IPS-15b (cell line): ENCODE measurements at regions not wholly inside any gene's neighbourhood (a gene's known extent, or its start where the extent isn't known, plus 50 kb on each side); places are given as distances from the start of the nearest gene placed in this dataset.
A peak's percentile ranks its signal among the peaks of the same experiment; 100 is the strongest.
"Not testable (repeated sequence)": the region's sequence is repeated elsewhere in the genome, so short reads cannot be mapped to it uniquely, and the experiment has no call there.

ENCODE experiments used
- H3K27me3 ChIP-seq: one replicate; pipeline ENCODE4 v1.6.1; 2013; ENCODE audit warnings: low read length; ENCODE audit not compliant: control insufficient read depth, insufficient read depth
- H3K36me3 ChIP-seq: one replicate; pipeline ENCODE4 v1.6.1; 2013; ENCODE audit warnings: low read length; ENCODE audit not compliant: control insufficient read depth, insufficient read depth
- H3K4me1 ChIP-seq: one replicate; pipeline ENCODE4 v1.6.1; 2013; ENCODE audit warnings: mild to moderate bottlenecking, low read length; ENCODE audit not compliant: control insufficient read depth, insufficient read depth
- H3K4me3 ChIP-seq: one replicate; pipeline ENCODE4 v1.5.1; 2013; ENCODE audit warnings: low read depth, low read length
- H3K9ac ChIP-seq: one replicate; pipeline ENCODE4 v1.6.1; 2013; ENCODE audit warnings: low read depth, mild to moderate bottlenecking, low read length
- H3K9me3 ChIP-seq: one replicate; pipeline ENCODE4 v1.6.1; 2013; ENCODE audit warnings: mild to moderate bottlenecking, low read length; ENCODE audit not compliant: control insufficient read depth, insufficient read depth

DNA sequence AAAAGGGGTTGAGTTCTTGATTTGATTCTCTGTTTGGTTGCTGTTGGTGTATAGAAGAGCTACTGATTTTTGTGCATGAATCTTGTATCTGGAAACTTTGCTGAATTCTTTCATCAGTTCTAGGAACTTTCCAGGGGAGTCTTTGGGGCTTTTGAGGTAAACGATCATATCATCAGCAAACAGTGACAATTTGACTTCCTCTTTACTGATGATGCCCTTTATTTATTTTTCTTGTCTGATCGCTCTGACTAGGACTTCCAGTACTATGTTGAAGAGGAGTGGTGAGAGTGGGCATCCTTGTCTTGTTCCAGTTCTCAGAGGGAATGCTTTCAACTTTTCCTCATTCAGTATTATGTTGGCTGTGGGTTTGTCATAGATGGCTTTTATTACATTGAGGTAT, 304.0 kb downstream of the MTERF1 start:
- not testable (repeated sequence) for H3K27me3 ChIP-seq, H3K36me3 ChIP-seq, H3K4me3 ChIP-seq, H3K9me3 ChIP-seq, H3K4me1 ChIP-seq, H3K9ac ChIP-seq

DNA sequence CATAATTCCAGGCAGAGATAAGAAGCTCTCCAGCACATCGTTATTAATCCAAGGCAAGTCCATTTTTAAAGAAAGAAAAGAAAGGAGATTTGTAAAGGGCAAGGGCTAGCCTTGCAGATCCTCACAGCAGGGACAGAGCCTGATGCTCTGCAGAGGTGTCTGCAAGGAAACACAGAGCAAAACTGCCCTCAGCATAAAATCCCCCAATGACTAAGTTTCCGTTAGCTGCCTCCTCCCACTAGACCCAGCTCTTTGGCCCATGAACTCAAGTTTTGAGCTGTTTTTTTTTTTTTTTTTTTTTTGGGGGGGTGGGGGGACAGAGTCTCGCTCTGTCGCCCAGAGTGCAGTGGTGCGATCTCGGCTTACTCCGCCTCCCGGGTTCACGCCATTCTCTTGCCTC, 300.7 kb downstream of the MTERF1 start:
- no peaks in the 10 kb centered on the region for H3K27me3 ChIP-seq
- H3K4me3 ChIP-seq: no peak overlapping the region
- no peaks in the 10 kb centered on the region for H3K36me3 ChIP-seq
- H3K9me3 ChIP-seq: no peaks in the 10 kb centered on the region
- no peak overlapping the region for H3K9ac ChIP-seq
- no peaks in the 10 kb centered on the region for H3K4me1 ChIP-seq

DNA sequence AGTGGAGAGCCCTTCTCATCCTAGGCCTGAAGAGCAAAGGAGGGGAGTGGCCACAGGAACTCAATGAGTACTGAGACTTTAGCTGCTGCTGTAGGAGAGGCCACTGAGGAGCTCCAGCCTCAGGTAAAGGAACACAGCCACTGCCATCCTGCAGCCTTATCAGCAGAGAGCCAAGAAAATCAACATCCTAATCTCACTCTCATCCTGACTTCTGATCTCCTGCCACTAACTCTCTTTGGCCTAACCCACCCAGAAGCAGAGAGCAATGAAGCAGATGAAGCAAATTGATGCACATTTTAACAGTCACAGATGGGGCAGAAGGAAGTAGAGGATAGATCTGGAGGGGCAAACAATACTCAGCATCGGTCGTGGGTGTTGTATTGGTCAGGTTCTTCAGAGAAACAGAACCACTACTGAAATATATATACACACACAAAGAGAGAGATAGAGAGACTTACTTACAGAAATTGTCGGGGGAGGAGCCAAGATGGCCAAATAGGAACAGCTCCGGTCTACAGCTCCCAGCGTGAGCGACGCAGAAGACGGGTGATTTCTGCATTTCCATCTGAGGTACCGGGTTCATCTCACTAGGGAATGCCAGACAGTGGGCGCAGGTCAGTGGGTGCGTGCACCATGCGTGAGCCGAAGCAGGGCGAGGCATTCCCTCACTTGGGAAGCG, 297.6 kb downstream of the MTERF1 start:
- peak overlapping the region; percentile 6 for H3K4me3 ChIP-seq
- H3K9me3 ChIP-seq: no peaks in the 10 kb centered on the region
- no peaks in the 10 kb centered on the region for H3K27me3 ChIP-seq
- no peaks in the 10 kb centered on the region for H3K36me3 ChIP-seq
- H3K9ac ChIP-seq: no peak overlapping the region
- H3K4me1 ChIP-seq: no peaks in the 10 kb centered on the region

DNA sequence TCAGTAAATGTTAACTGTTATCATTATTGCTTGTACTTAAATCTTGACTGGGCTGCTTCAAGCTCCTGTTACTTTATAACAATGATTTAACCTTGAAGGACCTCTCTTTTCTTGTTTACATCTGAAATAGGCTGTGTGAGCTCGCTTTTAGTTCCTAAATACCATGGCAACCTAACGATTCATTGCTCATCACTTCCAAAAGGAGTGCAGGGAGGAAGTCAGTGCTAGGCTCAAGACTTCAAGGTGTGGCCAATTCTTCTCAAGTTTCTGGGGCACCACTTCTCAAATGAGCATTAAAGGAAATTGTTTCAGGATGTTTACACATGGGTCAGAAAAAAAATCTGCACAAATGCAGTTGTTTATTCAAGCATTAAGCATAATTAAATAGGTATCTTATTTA, 284.2 kb downstream of the MTERF1 start:
- H3K36me3 ChIP-seq: no peaks in the 10 kb centered on the region
- no peaks in the 10 kb centered on the region for H3K4me1 ChIP-seq
- no peak overlapping the region for H3K9ac ChIP-seq
- no peaks in the 10 kb centered on the region for H3K27me3 ChIP-seq
- H3K4me3 ChIP-seq: no peak overlapping the region
- no peaks in the 10 kb centered on the region for H3K9me3 ChIP-seq

DNA sequence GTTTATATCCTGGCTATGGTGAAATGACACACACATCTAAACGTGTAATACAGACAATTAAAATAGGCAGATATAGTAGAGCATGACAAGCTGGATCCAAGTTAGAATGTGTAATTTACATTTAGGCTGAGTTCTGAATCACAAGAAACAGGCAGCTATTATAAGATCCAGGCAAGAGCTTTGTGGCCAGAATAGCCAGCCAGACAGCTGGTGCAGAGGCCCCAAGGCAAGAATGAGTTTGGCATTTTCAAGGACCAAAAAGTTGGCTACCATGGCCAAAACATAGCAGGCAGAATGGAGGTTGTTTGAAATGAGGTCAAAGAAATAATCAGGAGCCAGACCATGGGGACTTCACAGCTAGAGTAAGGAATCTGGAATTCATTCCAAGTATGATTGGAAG, 281.7 kb downstream of the MTERF1 start:
- no peak overlapping the region for H3K9ac ChIP-seq
- no peaks in the 10 kb centered on the region for H3K36me3 ChIP-seq
- H3K27me3 ChIP-seq: no peaks in the 10 kb centered on the region
- H3K4me3 ChIP-seq: no peak overlapping the region
- H3K4me1 ChIP-seq: no peaks in the 10 kb centered on the region
- H3K9me3 ChIP-seq: no peaks in the 10 kb centered on the region

DNA sequence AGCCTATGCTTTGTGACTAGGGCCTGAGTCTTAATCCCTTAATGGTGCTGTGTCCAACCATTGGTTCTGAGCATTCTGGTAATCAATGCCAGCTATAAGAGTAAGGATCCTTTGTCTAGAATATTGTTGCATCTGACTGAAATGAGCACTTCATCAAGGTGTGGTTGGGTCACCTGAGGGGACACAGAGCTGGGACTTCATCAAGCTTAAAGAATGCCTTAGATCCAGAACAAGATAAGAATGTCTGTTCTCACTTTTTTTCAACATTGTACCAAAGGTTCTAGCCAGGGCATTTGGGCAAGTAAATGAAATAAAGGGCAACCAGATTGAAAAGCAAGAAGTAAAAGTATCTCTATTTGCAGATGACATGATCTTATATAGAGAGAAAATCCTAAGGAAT, 280.4 kb downstream of the MTERF1 start:
- Histone ChIP-seq H3K4me1 (no peaks in the 10 kb centered on the region), H3K9me3 (no peaks in the 10 kb centered on the region), H3K4me3 (no peak overlapping the region), H3K27me3 (no peaks in the 10 kb centered on the region), H3K9ac (no peak overlapping the region), H3K36me3 (no peaks in the 10 kb centered on the region)

DNA sequence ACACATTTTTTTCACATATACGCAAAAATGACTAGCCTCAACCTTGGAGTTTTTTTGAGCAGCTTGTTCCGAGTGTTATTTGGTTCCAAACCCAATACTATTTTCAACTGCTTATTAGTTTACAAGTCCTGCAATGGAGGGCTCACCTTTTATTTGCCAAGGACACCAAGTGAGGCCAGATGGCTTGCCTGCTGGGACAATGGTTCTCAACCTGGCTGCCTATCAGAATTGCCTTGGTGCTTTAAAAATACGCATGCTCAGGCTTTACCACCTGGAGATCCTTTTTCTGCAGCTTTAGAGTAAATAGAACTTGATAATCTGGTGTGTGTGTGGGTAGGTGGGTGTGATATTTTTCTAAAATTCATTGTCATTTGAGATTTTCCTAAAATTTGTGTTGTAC, 276.8 kb downstream of the MTERF1 start:
- no peaks in the 10 kb centered on the region for H3K27me3 ChIP-seq
- H3K4me1 ChIP-seq: no peaks in the 10 kb centered on the region
- no peaks in the 10 kb centered on the region for H3K9me3 ChIP-seq
- no peak overlapping the region for H3K4me3 ChIP-seq
- H3K9ac ChIP-seq: no peak overlapping the region
- H3K36me3 ChIP-seq: no peaks in the 10 kb centered on the region

DNA sequence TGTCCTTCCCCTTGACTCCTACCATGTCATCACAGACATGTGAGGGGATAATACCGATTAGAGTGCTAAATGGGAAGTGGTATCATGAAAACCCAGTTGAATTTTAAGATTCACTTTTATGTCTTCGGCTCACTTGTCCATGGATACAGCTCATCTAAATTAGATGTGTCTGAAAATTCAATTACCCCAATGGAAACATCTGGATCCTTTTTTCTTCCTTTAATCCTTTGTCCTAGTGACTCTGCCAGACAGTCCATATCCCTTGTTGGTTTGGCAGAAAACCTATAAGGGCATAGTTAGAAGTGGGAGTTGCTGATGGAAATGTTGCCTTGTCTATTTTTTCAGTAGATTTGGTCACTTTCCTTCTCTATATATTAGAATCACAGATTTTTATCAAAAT, 271.9 kb downstream of the MTERF1 start:
- Histone ChIP-seq H3K27me3 (no peaks in the 10 kb centered on the region), H3K9me3 (peaks cover 4% of the 10 kb centered on the region), H3K36me3 (no peaks in the 10 kb centered on the region), H3K4me3 (no peak overlapping the region), H3K4me1 (no peaks in the 10 kb centered on the region), H3K9ac (no peak overlapping the region)

DNA sequence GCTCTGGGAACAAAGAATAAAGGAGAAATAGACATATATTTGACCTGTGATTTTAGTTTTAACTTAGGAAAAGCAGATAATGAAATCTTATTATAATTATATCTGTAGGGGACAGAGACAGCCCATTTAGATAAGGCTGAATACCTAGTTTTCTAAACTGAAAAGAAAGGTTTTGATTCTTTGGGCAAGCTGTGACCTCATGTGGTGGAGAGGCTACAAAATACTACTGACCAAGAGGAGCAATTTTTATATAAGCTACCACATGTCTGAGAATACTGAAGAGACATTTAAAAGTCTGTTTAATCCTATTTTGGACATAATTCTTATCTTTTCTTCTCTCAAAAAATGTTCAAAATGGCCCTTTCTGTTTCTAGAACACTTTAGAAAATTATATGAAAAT, 271.0 kb downstream of the MTERF1 start:
- no peak overlapping the region for H3K4me3 ChIP-seq
- H3K9ac ChIP-seq: no peak overlapping the region
- no peaks in the 10 kb centered on the region for H3K36me3 ChIP-seq
- H3K4me1 ChIP-seq: no peaks in the 10 kb centered on the region
- H3K27me3 ChIP-seq: no peaks in the 10 kb centered on the region
- H3K9me3 ChIP-seq: peaks cover 4% of the 10 kb centered on the region

DNA sequence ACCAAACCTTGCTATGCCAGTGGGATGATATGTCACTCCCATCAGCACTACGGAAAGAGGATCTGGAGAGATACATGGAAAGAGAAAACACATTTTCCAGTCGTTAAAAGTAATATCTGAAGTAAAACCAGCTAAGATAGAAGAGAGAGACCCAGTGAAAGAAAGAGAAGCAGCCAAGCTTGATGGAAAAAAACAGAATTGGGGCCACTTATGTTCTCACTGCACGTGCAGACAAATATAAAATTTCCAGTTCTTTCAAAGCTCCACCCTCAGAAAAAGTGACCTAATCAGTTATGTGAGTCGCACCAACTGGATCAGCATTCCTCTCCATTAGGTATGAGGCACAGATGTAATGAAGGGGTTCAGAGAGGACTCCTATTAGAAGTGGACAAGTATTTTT, 266.1 kb downstream of the MTERF1 start:
- Histone ChIP-seq H3K4me3 (no peak overlapping the region), H3K9ac (no peak overlapping the region), H3K4me1 (no peaks in the 10 kb centered on the region), H3K27me3 (no peaks in the 10 kb centered on the region), H3K36me3 (no peaks in the 10 kb centered on the region), H3K9me3 (peaks cover 4% of the 10 kb centered on the region)

DNA sequence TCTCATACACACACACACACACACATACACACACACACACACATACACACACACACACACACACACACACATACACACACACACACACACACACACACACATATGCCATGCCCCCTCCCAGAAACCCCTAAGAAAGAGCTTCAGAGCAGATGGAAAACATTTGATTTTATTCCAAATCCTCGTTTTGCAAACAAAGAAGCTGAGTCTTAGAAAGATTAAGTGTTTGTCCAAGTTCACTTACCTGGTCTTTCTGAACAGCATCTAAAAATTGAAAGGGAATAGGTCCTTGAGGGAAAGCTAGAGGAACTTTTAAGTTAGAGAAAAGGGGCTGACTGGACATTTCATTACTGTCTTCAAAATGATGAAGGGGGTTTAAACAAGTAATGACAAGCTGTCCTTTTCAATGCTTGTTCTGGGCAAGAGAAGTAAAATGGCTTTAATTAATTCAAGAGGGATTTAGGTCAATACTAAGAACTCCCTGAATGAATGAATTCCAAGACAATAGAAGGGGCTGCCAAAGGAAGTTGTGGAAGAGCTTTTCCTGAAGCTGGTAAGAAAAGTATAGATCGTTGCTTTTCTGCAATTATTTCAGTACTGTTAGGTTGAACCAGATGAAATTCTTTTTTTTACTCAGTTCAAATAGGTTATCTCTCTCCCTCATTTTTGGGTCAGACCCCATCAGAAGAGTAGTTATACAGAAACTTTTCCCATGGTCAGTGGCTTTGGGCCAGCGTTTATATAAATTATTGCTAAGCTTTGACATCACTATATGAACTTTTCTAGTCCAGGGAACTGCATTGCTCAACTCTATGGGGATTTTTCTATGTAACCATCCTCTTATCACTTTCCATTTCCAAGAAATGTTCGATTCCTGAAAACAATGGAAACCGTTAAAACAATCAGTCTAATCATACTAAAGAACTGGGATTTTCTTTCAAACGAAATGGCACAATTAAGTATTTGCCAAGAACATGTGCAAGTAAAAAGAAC, 261.4 kb downstream of the MTERF1 start:
- Histone ChIP-seq H3K4me3 (no peak overlapping the region), H3K36me3 (no peaks in the 10 kb centered on the region), H3K4me1 (no peaks in the 10 kb centered on the region), H3K9me3 (no peaks in the 10 kb centered on the region), H3K9ac (no peak overlapping the region), H3K27me3 (no peaks in the 10 kb centered on the region)

DNA sequence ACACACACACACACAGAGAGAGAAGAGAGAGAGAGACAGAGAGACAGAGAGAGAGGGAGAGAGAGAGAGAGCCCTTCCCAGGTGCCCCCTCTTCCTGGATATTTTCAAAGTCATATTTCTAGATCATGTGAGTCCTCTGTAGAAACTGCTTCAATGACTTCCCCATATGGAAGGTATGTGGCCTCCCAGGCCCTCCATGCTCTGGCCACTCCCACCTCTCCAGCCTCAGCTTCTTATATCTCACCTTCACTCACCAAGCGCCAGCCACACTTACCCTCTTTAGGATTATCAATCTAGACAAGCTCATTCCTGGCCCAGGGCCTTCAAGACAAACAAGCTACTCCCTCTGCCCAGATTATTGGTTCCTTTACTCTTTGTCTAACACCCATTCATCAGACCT, 259.7 kb downstream of the MTERF1 start:
- H3K36me3 ChIP-seq: no peaks in the 10 kb centered on the region
- H3K4me3 ChIP-seq: no peak overlapping the region
- no peaks in the 10 kb centered on the region for H3K4me1 ChIP-seq
- H3K27me3 ChIP-seq: no peaks in the 10 kb centered on the region
- H3K9me3 ChIP-seq: no peaks in the 10 kb centered on the region
- no peak overlapping the region for H3K9ac ChIP-seq
